ENCODE measurements at regions not wholly inside any gene's neighbourhood (a gene's known extent, or its start where the extent isn't known, plus 50 kb on each side); places are given as distances from the start of the nearest gene placed in this dataset.

DNA sequence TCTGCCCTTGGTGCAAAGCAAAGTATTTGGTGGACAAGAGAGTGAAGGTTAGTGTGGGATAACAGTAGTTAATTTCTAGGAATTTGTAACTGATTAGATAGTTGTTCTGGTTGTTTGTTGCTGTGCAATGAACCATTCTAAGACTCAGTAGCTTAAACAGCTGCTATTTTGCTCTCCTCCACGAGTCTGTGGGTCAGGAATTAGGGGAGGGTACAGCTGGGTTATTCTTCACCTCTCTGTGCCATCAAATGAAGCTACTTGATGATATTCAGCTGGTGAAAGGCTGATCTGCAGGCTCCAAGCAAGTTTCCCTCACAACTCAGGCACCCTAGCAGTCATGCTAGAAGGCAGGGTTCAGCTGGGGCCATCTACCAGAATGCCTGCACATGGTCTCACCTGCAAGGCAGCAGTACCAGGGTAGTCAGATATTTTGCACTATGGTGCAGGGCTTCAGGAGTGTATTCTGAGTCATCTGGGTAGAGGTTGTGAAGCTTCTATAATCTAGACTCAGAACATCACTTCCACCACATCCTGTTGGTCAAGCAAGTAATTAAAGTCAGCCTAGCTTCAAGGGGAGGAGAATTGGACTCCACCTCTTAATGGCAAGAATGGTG lies 159.5 kb upstream of the SLC28A3 start:
- no peak for TF ChIP-seq ZNF274 (IDR thresholded peaks at IDR 0.05; ENCODE audit: low read depth, low read length)
- TF ChIP-seq SUZ12 (IDR thresholded peaks at IDR 0.05; ENCODE audit: extremely low read depth, insufficient read depth, insufficient read length): no peak

All from NT2/D1 (cell line).